ENCODE measurements at regions not wholly inside any gene's neighbourhood (a gene's known extent, or its start where the extent isn't known, plus 50 kb on each side); places are given as distances from the start of the nearest gene placed in this dataset.

- DNase-seq (ENCODE audit: low read depth in 2 of 3, low spot score in 2 of 3): no peak
These were observed 75.6 kb upstream of the CIBAR2 start for GRCh38 chr16:85187886-85188285.

- no peak for DNase-seq (ENCODE audit: low read depth in 2 of 3, low spot score in 2 of 3)
These were observed 76.8 kb upstream of the CIBAR2 start for GRCh38 chr16:85188822-85189672.

DNA sequence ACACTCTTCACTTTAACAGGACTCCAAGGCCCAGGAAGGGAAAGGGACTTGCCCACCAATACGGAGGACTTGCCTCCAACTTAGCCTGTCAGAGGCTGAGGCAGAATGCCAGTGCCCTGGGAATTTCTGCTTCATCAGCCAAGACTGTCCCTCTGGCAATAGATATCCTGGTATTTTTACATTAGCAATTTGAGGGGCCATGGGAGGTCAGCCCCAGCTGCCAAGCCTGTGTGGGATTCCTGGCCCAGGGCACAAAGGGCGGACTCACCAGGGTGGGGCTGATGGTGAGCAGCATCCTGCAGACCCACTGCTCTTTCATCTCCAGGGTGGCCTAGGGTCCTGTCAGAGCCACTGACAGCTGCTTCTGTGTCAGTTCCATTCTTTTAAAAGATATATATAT, 78.3 kb upstream of the CIBAR2 start:
- DNase-seq (ENCODE audit: low read depth in 2 of 3, low spot score in 2 of 3): no peak

GRCh38 chr16:85191341-85191965, 79.2 kb upstream of the CIBAR2 start:
- DNase-seq (ENCODE audit: low read depth in 2 of 3, low spot score in 2 of 3): no peak

DNA sequence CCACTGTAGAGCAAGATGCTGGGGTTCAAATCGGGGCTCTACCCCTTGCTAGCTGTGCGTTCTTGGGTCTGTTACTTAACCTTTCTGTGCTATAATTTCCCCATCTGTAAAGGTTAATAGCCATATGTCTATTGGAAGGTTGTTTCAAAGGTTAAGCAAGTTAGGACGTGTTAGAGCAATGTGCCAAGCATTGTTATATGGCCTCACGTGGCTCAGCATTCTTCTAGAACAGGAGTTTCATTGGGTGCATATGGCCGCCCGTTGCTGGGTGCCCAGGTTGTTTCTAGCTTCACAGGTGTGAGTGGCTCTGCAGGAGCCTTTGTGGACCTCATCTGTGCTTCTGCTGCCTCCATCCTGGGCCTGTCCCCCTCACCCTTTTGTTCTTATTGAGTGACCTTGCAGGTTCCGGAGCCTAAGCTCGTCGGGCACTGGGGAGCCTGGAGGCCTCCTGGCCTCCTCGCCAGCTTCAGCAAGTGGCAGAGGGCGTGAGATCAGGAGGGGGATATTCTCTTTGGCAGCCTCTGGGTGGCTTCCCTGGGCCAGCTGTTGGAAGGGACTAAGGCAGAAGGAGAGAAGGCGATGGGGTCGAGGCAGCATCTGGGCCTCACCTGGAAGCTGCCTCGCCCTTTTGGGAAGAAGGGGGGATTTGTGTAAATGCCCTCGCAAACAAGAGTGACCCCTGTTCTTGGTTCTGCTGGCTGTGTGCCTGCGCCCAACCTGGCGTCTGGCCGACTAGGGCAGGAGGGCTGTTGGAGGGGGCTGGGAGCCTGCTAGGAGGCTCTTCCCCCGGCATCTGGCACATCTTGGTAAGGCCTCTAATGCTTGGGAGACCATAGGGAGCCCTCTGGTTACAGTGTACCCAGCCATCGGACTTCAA, 80.2 kb upstream of the CIBAR2 start:
- DNase-seq (ENCODE audit: low read depth in 2 of 3, low spot score in 2 of 3): no peak

DNA sequence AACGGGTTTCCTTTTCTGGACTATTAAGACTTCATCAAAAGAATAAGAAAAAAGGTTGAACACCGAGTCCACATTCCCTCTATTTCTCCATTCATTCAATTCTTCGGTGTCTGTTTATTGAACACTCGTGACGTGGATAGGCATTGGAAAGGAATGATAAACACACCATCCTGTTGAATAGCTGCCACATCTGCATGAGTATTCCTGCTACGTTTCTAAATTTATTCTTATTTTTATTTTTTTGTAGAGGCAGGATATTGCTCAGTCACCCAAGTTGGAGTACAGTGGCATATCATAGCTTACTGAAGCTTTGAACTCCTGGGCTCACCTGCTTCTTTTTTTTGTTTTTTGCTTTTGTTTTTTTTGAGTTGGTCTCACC, 80.8 kb upstream of the CIBAR2 start:
- no peak for DNase-seq (ENCODE audit: low read depth in 2 of 3, low spot score in 2 of 3)

DNA sequence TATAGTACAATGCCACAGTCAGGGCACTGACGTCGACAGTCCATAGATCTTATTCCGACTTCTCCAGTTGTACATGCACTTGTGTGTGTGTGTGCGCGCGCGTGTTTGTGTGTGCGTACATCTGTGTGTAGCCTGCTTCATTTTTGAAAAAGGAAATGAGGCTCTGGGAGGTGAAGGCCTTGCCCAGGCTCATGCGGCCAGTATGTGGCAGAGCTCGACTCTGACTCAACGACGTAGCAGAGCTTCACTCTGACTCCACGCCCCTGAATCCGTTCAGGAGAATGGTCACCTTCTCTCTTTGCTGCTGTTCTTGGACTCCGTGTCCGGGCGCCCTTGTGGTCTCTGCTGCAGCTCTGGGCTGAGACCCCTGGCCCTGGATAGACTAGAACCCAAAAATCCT, 81.6 kb upstream of the CIBAR2 start:
- no peak for DNase-seq (ENCODE audit: low read depth in 2 of 3, low spot score in 2 of 3)

GRCh38 chr16:85194307-85195270, 82.3 kb upstream of the CIBAR2 start:
- DNase-seq (ENCODE audit: low read depth in 2 of 3, low spot score in 2 of 3): no peak

GRCh38 chr16:85195271-85195647, 83.0 kb upstream of the CIBAR2 start:
- no peak for DNase-seq (ENCODE audit: low read depth in 2 of 3, low spot score in 2 of 3)

DNA sequence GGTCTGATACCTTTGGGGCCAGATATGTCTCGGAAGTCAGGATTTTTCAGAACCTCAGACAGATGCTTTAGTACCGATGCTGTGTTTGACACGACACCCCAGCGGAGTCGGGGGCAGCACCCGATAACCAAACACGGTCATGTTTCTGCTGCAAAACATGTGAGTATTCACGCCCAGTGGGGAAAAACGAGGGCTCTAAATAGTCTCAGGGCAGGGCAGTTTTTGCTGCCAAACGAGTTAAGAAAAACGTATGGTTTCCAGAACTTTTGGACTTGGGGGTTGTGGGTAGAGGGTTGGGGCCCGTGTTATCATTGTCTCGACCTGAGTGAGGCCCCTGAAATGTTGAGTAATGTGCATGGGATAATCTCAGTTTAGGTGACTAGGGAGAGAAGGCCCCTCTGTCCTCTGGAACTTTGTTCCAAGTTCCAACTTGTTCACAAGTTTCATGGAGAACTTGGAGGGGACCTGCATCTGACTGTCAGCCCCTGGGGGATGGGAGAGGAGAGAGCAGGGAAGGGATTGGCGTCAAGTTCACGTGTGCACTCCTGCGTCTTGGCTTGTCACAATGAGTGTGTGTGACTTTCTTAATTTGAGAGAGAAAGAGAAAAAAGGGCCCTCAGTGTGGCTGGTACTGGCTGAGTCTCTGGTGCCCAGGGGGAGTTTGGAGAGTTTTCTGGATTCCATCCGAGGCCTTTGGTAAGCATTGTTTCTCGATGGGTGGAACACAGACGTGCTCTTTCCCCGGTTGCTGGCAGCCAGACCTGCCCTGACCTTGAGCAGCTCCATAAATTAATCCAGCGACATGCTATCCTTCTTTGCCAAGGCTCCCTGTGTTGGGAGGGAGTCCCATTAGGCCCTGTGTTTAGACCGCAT, 83.9 kb upstream of the CIBAR2 start:
- no peak for DNase-seq (ENCODE audit: low read depth in 2 of 3, low spot score in 2 of 3)

GRCh38 chr16:85196976-85197375, 84.7 kb upstream of the CIBAR2 start:
- DNase-seq (ENCODE audit: low read depth in 2 of 3, low spot score in 2 of 3): no peak

- no peak for DNase-seq (ENCODE audit: low read depth in 2 of 3, low spot score in 2 of 3)
These were observed 85.6 kb upstream of the CIBAR2 start for GRCh38 chr16:85197611-85198566.

DNA sequence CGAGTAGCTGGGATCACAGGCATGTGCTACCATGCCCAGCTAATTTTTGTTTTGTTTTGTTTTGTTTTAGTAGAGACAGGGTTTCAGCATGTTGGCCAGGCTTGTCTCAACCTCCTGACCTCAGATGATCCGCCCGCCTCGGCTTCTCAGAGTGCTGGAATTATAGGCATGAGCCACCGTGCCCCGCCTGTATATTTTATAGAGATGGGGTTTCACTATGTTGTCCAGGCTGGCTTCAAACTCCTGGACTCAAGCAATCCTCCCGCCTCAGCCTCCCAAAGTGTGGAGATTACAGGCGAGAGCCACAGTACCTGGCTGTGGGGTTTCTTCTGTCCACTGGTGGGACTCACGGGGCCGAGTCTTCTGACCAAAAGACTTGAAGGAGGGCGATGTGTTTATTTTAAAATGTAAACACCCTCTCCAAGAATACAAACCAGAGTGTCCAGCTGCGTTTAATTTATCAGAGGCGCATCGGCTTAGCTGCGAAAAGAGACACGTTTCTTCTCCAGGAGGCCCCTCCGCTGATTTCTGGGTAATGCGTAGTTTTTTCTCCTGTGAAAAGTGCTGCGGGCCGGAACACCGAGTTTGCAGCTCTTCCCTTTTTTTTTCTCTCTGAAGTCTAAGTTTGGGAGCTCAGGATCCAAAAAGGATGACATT, 86.9 kb upstream of the CIBAR2 start:
- no peak for DNase-seq (ENCODE audit: low read depth in 2 of 3, low spot score in 2 of 3)

DNA sequence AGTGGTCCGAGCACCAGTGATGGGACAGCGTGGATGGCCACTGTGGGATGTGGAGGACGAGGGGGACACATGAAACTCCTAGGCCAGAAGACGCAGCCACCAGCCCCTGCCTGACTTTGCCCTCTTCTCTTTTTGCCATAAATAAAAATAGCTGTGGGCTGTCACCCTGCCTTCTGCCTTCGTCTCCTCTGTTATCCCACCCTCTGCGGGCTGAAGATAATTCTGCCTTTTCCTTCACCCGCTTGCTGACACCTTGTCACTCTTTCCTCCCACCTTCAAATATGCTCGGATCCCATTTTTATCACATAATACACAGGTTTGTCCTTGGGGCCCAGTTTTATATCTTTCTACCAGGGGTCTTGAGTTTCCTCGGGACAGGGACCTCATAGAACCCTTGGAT, 87.6 kb upstream of the CIBAR2 start:
- DNase-seq (ENCODE audit: low read depth in 2 of 3, low spot score in 2 of 3): no peak

DNA sequence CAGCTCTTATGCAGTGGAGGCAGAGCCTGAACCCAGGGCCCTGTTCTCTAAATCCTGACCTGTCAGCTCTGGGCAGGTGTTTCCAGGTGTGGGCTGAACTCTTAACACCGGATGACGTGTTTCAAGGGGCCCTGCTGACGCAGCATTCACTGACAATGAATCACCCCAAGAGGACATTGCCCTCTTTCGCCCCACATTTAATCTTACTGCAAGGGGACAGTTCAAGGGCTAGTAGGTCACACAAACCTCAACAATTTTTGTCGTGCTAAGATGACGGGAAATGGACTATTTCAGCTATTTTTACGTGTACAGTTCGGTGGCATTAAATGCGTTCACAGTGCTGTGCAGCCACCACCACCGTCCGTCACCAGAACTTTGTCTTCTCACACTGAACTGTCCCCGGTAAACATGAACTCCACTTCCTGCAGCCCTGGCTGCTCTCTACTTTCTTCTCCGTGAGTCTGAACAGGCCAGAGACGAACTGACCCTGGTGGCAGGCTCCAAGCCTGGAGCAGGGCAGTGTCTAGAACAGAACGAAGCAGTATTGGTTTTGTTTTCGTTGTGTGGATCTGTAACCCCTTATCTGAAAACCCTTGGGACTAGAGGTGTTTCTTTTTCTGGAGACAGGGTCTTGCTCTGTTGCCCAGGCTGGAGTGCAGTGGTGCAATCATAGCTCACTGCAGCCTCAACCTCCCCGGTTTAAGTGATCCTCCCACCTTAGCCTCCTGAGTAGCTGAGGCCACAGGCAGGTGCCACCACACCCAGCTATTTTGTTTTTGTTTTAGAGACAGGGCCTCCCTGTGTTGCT, 88.4 kb upstream of the CIBAR2 start:
- DNase-seq (ENCODE audit: low read depth in 2 of 3, low spot score in 2 of 3): no peak

DNA sequence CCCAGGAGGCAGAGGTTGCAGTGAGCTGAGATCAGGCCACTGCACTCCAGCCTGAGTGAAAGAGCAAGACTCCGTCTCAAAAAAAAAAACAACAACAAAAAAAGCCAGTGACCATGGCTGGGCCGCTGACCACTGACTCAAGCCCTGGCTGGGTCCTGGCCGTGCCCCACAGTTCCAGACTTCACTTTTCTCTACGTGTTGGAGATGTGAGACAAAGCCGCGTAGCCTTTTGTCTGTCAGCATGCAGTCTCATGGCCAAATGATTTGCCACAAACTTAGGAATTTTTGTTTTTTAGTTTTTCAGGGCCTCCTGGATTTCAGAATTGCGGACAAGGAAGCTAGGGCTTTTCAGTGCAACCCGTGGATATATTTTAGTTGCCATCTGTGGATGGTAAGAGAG, 89.3 kb upstream of the CIBAR2 start:
- no peak for DNase-seq (ENCODE audit: low read depth in 2 of 3, low spot score in 2 of 3)

- DNase-seq (ENCODE audit: low read depth in 2 of 3, low spot score in 2 of 3): no peak
These were observed 89.9 kb upstream of the CIBAR2 start for GRCh38 chr16:85202051-85202601.

All from activated CD8-positive, alpha-beta memory T cell treated with anti-CD3 and anti-CD28 coated beads for 48 hours (primary cell).